ENCODE measurements at regions not wholly inside any gene's neighbourhood (a gene's known extent, or its start where the extent isn't known, plus 50 kb on each side); places are given as distances from the start of the nearest gene placed in this dataset.
"Not testable (repeated sequence)": the region's sequence is repeated elsewhere in the genome, so short reads cannot be mapped to it uniquely, and the experiment has no call there.

- DNase-seq, result not testable (repeated sequence)
Observed at GRCh38 chr9:41272879-41273548, 83.9 kb upstream of the ZNG1F start.

GRCh38 chr9:41270992-41271391 lies 81.9 kb upstream of the ZNG1F start:
- DNase-seq, result not testable (repeated sequence)

DNA sequence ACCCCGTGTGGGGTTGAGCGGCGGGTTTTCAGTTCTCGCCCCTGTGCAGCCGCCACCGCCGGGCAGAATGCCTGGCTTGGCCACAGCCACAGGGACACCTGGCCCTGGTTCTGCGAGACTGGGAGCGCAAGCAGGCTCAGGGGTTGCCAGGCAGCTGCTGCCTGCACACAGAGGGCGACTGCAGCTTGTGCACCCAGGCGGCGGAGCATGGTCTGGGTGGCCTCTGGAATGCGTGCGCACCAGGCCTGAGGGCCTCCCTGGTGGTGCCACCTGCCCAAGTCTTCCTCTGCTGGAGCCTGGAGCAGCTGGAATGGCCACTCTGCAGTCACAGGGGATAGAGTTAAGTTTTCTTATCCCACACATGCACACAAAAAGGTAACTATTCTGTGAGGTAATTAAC lies 80.4 kb upstream of the ZNG1F start:
- not testable (repeated sequence) for DNase-seq

GRCh38 chr9:41269054-41269453 lies 79.9 kb upstream of the ZNG1F start:
- DNase-seq, result not testable (repeated sequence)

DNA sequence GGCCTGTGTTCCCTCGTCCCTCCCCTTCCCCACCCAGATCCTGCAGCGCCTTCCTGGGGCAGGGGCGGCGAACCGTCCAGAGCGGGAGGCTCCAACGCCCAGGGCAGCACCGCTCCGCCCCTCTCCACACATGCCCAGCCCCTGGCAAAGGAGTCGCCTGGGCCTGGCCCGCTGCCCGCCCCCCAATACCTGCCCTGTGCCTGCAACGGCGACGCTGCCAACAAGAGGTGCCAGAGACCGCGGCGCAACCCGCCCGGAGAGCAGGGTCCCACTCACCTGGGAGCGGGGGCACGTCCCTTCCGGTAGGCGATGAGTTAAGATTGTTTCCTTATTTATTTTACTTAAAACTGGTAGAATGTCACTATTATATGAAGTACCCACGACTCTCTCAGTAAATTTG lies 77.5 kb upstream of the ZNG1F start:
- not testable (repeated sequence) for DNase-seq

DNA sequence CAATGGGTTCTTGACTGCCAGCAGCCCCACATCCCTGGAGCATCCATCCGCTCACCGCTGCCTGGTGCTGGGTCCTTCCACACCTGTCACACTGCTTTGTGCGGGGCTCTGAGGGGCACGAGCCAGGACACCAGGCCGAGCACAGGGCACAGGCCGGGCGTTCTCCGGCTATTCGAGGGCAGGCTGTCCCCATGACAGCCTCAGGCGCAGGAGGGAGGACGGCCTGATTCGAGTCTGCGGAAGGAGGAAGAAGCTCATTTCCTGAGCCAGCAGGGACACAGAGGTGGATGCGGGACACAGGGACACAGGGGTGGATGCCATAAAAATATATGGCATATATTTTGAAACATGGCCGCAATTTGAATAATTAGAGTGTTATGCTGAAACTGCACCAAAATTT lies 76.9 kb upstream of the ZNG1F start:
- not testable (repeated sequence) for DNase-seq

GRCh38 chr9:41251973-41252372 lies 62.9 kb upstream of the ZNG1F start:
- DNase-seq, result not testable (repeated sequence)

DNA sequence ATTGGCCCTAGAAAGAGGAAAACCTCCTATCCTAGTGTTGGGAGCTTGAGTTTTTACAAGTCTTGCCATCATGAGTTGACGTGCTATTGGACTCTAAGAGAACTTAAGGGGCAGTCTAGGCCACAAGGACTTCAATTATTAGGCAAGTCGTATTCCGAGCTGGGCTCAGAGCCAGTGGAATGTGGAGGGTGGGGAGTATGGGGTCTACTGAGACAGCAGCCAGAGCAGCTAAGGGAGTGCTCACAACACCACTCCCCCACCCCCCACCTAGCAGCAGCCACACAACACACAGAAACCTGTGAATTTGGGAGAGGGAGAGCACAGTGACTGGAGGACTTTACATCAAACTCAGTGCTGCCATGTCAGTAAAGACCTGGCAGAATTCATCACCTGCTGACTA lies 62.0 kb upstream of the ZNG1F start:
- not testable (repeated sequence) for DNase-seq

DNA sequence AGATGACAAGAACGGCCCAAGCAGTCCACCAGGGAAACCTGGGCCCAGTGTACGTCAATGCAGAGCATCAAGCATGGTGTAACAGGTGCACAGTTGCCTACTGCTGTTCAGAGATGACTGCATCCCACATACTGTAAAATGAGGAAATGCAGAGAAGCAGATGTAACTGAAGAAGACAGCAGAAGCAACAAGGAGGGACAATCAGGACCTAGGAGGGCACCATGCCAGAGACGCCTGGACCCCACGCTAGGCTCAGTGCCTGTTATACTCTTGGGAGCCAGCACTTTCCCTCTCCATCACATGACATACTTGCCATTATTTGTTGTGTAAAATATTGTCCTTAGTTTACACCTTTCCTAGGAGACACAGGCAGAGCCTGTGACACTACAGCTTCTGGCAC lies 57.6 kb upstream of the ZNG1F start:
- not testable (repeated sequence) for DNase-seq
